HL-60 (cell line): ENCODE measurements at regions not wholly inside any gene's neighbourhood (a gene's known extent, or its start where the extent isn't known, plus 50 kb on each side); places are given as distances from the start of the nearest gene placed in this dataset.
"Not testable (repeated sequence)": the region's sequence is repeated elsewhere in the genome, so short reads cannot be mapped to it uniquely, and the experiment has no call there.

ENCODE experiments used
- DNase-seq, 2 experiments: peaks; one replicate each; pipeline ENCODE4 v3.0.0-alpha.2; 2010 to 2020; ENCODE audit warnings: low read depth in 1 of 2, low spot score in 1 of 2
- H3K27ac ChIP-seq: fragments of 250-450 bp; sonication (Bioruptor Pico); replicated peaks from 2 replicates; pipeline ENCODE4 v1.5.1; 2020; ENCODE audit warnings: mild to moderate bottlenecking, moderate library complexity
- H3K27me3 ChIP-seq: fragments of 250-450 bp; sonication (Bioruptor Pico); 2 replicates; pipeline ENCODE4 v1.5.1; 2021; ENCODE audit warnings: mild to moderate bottlenecking, moderate library complexity; ENCODE audit not compliant: insufficient read depth, poor library complexity, severe bottlenecking
- H3K4me3 ChIP-seq: replicated peaks from 2 replicates; pipeline ENCODE4 v1.5.1; 2011; ENCODE audit warnings: mild to moderate bottlenecking, control low read depth, low read length; ENCODE audit not compliant: insufficient read depth
- GABPA ChIP-seq: IDR thresholded peaks from 2 replicates; pipeline ENCODE4 v1.6.1; 2012; ENCODE audit warnings: low read depth
- POLR2AphosphoS5 ChIP-seq: IDR thresholded peaks from 2 replicates; pipeline ENCODE4 v1.6.1; 2012; ENCODE audit warnings: low read depth
- SPI1 ChIP-seq: IDR thresholded peaks from 2 replicates; pipeline ENCODE4 v1.6.1; 2012; ENCODE audit warnings: low read depth, mild to moderate bottlenecking, borderline replicate concordance
- TF ChIP-seq, protein P1 (sequence below): IDR thresholded peaks from 2 replicates; pipeline ENCODE4 v1.6.1; 2012; ENCODE audit warnings: low read depth; ENCODE audit not compliant: insufficient replicate concordance
- TF ChIP-seq, protein P2 (sequence below): IDR thresholded peaks from one replicate; pipeline ENCODE4 v1.5.1; 2011; ENCODE audit warnings: low read length, control low read depth, inconsistent platforms; ENCODE audit not compliant: insufficient read depth

DNA sequence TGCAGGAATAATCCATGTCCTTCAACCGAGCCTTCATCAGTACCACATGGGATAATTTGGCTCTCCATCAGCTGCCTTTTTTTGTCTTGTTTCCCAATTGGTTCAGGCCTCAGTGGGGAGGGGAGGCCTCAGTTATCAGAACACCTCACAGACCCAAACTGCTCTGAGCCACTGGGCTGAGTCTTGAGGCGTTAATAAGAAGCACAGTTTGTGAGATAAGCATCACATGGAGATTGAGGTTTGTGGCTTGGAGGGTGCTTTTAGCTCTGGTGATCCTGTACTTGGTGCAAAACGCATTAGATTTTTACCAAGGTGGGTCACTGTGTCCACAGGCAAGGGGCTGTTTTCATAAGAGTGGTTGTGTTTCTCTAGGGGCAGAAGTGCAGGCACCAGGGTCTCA lies 82.8 kb upstream of the HPF1 start:
- DNase-seq: no peak
- Histone ChIP-seq H3K4me3 (no peak overlapping the region), H3K27ac (no peak overlapping the region), H3K27me3 (no peaks in the 10 kb centered on the region)
- TF ChIP-seq SPI1 (no peak), GABPA (no peak), POLR2AphosphoS5 (no peak)
- TF ChIP-seq, protein P1, sequence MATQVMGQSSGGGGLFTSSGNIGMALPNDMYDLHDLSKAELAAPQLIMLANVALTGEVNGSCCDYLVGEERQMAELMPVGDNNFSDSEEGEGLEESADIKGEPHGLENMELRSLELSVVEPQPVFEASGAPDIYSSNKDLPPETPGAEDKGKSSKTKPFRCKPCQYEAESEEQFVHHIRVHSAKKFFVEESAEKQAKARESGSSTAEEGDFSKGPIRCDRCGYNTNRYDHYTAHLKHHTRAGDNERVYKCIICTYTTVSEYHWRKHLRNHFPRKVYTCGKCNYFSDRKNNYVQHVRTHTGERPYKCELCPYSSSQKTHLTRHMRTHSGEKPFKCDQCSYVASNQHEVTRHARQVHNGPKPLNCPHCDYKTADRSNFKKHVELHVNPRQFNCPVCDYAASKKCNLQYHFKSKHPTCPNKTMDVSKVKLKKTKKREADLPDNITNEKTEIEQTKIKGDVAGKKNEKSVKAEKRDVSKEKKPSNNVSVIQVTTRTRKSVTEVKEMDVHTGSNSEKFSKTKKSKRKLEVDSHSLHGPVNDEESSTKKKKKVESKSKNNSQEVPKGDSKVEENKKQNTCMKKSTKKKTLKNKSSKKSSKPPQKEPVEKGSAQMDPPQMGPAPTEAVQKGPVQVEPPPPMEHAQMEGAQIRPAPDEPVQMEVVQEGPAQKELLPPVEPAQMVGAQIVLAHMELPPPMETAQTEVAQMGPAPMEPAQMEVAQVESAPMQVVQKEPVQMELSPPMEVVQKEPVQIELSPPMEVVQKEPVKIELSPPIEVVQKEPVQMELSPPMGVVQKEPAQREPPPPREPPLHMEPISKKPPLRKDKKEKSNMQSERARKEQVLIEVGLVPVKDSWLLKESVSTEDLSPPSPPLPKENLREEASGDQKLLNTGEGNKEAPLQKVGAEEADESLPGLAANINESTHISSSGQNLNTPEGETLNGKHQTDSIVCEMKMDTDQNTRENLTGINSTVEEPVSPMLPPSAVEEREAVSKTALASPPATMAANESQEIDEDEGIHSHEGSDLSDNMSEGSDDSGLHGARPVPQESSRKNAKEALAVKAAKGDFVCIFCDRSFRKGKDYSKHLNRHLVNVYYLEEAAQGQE: no peak
- TF ChIP-seq, protein P2, sequence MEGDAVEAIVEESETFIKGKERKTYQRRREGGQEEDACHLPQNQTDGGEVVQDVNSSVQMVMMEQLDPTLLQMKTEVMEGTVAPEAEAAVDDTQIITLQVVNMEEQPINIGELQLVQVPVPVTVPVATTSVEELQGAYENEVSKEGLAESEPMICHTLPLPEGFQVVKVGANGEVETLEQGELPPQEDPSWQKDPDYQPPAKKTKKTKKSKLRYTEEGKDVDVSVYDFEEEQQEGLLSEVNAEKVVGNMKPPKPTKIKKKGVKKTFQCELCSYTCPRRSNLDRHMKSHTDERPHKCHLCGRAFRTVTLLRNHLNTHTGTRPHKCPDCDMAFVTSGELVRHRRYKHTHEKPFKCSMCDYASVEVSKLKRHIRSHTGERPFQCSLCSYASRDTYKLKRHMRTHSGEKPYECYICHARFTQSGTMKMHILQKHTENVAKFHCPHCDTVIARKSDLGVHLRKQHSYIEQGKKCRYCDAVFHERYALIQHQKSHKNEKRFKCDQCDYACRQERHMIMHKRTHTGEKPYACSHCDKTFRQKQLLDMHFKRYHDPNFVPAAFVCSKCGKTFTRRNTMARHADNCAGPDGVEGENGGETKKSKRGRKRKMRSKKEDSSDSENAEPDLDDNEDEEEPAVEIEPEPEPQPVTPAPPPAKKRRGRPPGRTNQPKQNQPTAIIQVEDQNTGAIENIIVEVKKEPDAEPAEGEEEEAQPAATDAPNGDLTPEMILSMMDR: no peak

DNA sequence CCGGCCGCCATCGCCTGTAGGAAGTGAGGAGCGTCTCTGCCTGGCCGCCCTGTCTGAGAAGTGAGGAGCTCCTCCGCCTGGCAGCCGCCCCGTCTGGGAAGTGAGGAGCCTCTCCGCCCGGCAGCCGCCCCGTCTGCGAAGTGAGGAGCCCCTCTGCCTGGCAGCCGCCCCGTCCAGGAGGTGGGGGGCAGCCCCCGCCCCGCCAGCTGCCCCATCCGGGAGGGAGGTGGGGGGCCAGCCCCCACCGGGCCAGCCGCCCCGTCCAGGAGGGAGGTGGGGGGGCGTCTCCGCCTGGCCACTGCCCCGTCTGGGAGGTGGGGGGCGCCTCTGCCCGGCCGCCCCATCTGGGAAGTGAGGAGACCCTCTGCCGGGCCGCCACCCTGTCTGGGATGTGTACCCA lies 70.6 kb upstream of the HPF1 start:
- not testable (repeated sequence) for H3K27me3 ChIP-seq, DNase-seq, H3K27ac ChIP-seq, H3K4me3 ChIP-seq

DNA sequence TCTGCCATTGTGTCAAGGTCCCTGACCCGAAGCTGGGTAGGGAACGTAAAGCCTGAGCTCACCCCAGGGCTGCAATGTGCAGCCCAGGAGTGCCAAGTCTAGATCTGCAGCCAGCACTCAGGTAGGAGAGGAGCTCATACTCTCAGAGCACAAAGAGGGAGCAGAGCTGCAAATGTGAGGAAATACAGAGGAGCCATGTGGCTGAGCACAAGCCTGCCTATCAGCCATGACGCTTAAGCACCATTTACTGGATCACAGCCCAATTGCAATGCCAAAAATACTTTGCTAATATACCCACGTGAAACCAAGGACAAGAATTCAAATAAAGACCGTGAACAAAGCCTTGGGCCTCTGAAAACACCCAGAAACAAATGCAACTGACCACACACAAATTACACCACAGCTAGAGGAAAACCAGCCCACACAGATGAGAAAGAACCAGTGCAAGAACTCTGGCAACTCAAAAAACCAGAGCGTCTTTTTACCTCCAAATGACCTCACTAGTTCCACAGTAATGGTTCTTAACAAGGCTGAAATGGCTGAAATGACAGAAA lies 69.0 kb upstream of the HPF1 start:
- no peak overlapping the region for H3K4me3 ChIP-seq
- no peak overlapping the region for H3K27ac ChIP-seq
- no peak for DNase-seq
- H3K27me3 ChIP-seq: no peaks in the 10 kb centered on the region
- no peak for TF ChIP-seq POLR2AphosphoS5
- TF ChIP-seq, protein P1: no peak

DNA sequence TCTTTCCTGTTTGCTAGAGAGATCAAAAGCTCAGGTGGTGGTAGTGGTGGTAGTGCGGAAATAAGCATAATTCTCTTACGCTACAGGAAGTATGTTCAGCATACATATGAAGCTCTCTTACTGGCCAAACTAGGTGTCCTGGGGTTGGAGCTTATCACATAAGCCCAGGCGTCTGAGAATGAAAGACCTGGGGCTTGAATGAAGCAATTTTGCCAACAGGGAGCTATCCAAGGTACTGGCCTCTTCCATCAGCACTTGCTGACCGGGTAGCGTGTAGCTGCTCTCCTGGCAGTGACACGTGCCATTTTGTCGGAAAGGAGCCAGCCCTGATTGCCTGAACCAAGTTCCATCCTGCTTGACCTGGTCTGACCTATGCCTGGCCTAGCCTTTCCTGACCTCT lies 65.9 kb upstream of the HPF1 start:
- Histone ChIP-seq H3K27ac (no peak overlapping the region), H3K27me3 (no peaks in the 10 kb centered on the region), H3K4me3 (no peak overlapping the region)
- peak in 1 of 2 experiments; percentile 44 for DNase-seq
- TF ChIP-seq, protein P1: peak; percentile 99
- TF ChIP-seq SPI1: no peak
- no peak for TF ChIP-seq POLR2AphosphoS5
- TF ChIP-seq GABPA: no peak
- TF ChIP-seq, protein P2: no peak
